NT2/D1 (cell line): ENCODE measurements at regions not wholly inside any gene's neighbourhood (a gene's known extent, or its start where the extent isn't known, plus 50 kb on each side); places are given as distances from the start of the nearest gene placed in this dataset.

Experiments used
- DNase-seq: peaks from one replicate; pipeline ENCODE4 v3.0.0-alpha.2; 2011; ENCODE audit warnings: low read depth, low spot score
- H3K27me3 ChIP-seq: 2 replicates; pipeline ENCODE4 v1.6.0; 2011; ENCODE audit warnings: mild to moderate bottlenecking; ENCODE audit not compliant: insufficient read length, insufficient read depth
- H3K36me3 ChIP-seq: 2 replicates; pipeline ENCODE4 v1.6.1; 2011; ENCODE audit warnings: mild to moderate bottlenecking, low read length, mixed read lengths; ENCODE audit not compliant: insufficient read depth, insufficient read length
- H3K4me1 ChIP-seq: 2 replicates; pipeline ENCODE4 v1.5.1; 2011; ENCODE audit not compliant: insufficient read depth, insufficient read length
- H3K4me3 ChIP-seq: 2 replicates; pipeline ENCODE4 v1.5.1; 2011; ENCODE audit warnings: low read depth; ENCODE audit not compliant: insufficient read length
- H3K9ac ChIP-seq: 2 replicates; pipeline ENCODE4 v1.6.0; 2011; ENCODE audit warnings: low read depth; ENCODE audit not compliant: insufficient read length
- H3K9me3 ChIP-seq: 2 replicates; pipeline ENCODE4 v1.5.1; 2011; ENCODE audit warnings: mild to moderate bottlenecking, low read length; ENCODE audit not compliant: insufficient read depth
- SUZ12 ChIP-seq: IDR thresholded peaks from 2 replicates; pipeline ENCODE4 v1.6.1; 2011; ENCODE audit not compliant: insufficient read length, insufficient read depth; ENCODE audit errors: extremely low read depth
- YY1 ChIP-seq: IDR thresholded peaks from 2 replicates; pipeline ENCODE4 v1.6.1; 2011; ENCODE audit not compliant: insufficient read length, insufficient read depth
- ZNF274 ChIP-seq: IDR thresholded peaks from 2 replicates; pipeline ENCODE4 v1.6.1; 2011; ENCODE audit warnings: mild to moderate bottlenecking, low read depth, low read length

DNA sequence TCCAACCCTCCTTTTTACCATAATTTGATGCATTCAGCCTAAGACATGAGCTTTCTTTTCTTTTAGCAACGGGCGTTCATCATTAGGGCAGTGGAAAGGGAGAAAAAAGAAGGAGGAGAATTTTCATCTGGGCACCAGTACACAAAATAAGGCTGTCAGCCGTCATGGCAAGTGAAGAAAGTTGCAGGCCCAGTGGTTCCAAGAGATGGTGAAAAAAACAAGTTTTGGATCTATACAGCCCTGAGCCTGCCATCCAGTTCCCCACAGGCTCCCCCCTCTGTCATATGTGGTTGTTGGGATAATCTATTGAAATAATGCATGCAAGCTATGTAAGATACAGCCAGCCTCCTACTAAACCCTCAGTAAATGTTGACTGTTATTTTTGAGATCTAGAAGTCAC, 500.6 kb upstream of the PROK2 start:
- no peaks in the 10 kb centered on the region for H3K36me3 ChIP-seq
- H3K27me3 ChIP-seq, result peaks cover 5% of the 10 kb centered on the region
- H3K9me3 ChIP-seq, result peaks cover 10% of the 10 kb centered on the region; the same call in 1 of the 2 replicates
- DNase-seq, result no peak
- TF ChIP-seq SUZ12 (no peak), YY1 (no peak), ZNF274 (no peak)
- no peaks in the 10 kb centered on the region for H3K4me1 ChIP-seq
- H3K4me3 ChIP-seq, result no peak overlapping the region
- H3K9ac ChIP-seq, result no peak overlapping the region

DNA sequence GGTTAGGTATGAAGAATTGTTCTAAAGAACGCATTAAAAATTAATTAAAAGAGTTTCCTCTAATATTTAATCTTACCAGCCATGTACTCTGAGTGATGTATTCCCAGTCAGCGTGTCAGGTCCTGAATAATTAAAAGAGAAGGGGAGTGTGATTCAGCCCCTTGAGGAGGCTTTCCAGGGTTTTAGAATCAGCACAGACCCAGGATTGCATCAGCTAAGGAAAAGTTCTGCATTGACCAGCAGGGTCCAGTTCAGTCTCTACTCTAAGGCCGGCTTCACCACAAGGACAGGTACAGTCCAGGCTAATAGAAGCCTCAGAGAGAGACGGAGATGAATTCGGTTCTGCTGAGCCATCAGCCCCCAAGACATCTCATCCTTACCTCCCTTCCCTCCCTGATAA, 499.5 kb upstream of the PROK2 start:
- Histone ChIP-seq H3K9me3 (peaks cover 10% of the 10 kb centered on the region; the same call in 1 of the 2 replicates), H3K4me3 (no peak overlapping the region), H3K9ac (no peak overlapping the region), H3K36me3 (no peaks in the 10 kb centered on the region), H3K27me3 (peaks cover 5% of the 10 kb centered on the region), H3K4me1 (no peaks in the 10 kb centered on the region)
- TF ChIP-seq SUZ12 (no peak), ZNF274 (no peak), YY1 (no peak)
- DNase-seq, result no peak

DNA sequence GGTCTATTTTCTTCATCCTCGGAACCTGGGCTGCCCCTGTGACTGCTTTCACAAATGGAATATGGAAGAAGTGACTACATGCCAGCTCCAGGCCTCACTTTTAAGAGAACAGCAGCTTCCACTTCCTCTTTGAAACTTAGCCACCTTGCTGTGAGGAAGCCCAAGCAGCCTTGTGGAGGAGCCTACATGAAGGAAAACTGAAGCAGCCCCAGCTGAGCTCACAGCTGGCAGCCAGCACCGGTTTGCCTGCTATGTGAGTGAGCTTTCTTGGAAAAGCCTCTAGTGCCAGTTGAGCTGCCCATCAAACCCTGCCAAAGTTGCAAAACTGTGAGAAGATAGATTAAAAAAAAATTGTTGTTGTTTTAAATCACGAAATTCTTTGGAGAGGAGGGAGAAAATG, 498.0 kb upstream of the PROK2 start:
- Histone ChIP-seq H3K4me3 (no peak overlapping the region), H3K9me3 (peaks cover 10% of the 10 kb centered on the region; the same call in 1 of the 2 replicates), H3K4me1 (no peaks in the 10 kb centered on the region), H3K27me3 (peaks cover 5% of the 10 kb centered on the region), H3K9ac (no peak overlapping the region), H3K36me3 (no peaks in the 10 kb centered on the region)
- no peak for DNase-seq
- TF ChIP-seq SUZ12 (no peak), YY1 (no peak), ZNF274 (no peak)

DNA sequence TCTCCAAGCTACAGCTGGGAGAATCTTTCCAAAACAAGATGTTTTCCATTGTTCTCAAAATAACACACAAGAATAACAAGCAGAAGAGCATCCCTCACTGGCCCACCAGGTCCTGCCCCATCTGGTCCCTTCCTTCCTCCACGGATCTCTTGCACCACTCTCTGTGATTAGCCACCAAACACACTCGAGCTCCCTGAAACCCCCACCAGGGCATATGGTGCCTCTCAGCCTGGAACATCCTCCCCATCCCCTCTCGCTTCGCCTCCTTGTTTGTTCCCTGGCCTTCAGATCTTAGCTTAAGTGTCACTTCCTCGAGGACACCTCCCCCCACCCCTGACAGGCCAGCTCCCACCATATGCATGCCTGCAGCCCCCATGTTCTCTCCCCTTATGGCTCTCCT, 496.6 kb upstream of the PROK2 start:
- Histone ChIP-seq H3K4me3 (no peak overlapping the region), H3K9me3 (peaks cover 10% of the 10 kb centered on the region; the same call in 1 of the 2 replicates), H3K4me1 (no peaks in the 10 kb centered on the region), H3K36me3 (no peaks in the 10 kb centered on the region), H3K27me3 (no peaks in the 10 kb centered on the region), H3K9ac (no peak overlapping the region)
- TF ChIP-seq ZNF274, result no peak
- no peak for TF ChIP-seq YY1
- TF ChIP-seq SUZ12, result no peak
- DNase-seq, result no peak

DNA sequence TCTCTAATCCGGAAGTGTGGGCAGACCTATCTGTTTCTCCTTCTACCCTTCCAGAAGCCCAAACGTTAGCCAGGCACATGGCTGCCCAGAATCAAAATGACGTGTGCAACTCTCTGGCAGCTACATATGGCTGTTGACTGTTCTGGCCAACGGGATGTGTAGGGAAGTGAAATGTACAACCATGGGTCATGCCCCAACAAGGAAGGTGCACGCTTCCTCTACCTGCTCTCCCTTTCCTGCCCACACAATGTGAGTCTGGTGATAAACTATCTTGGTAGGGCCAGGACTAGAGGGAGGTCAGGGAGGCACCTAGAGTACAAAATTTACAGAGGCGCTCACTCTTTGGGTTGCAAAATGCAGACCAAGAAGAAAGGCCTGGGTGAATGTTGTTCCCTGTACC, 495.9 kb upstream of the PROK2 start:
- no peak for DNase-seq
- no peaks in the 10 kb centered on the region for H3K4me1 ChIP-seq
- no peaks in the 10 kb centered on the region for H3K27me3 ChIP-seq
- H3K4me3 ChIP-seq, result no peak overlapping the region
- no peak overlapping the region for H3K9ac ChIP-seq
- peaks cover 10% of the 10 kb centered on the region; the same call in 1 of the 2 replicates for H3K9me3 ChIP-seq
- TF ChIP-seq YY1 (no peak), ZNF274 (no peak), SUZ12 (no peak)
- no peaks in the 10 kb centered on the region for H3K36me3 ChIP-seq

DNA sequence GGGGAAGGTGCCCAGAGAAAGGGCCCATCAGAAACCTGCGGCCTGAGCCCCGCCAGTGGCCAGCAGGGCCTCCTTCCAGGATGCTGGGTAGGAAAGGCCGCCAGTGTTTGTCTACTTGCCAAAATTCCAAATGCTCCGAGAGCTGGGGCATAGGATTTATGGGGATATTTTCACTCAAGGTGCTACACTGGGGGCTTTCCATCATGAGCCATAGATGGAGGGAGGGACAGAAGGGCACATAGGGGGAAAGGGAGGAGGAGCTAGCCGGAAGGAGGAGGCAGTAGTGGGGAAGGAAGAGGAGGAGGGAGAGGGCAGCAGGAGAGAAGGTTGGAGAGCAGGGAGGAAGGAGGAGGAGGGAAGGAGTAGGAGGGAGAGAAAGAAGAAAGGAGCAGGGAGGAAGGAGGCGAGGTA, 494.7 kb upstream of the PROK2 start:
- peaks cover 10% of the 10 kb centered on the region; the same call in 1 of the 2 replicates for H3K9me3 ChIP-seq
- no peak for DNase-seq
- TF ChIP-seq ZNF274 (no peak), YY1 (no peak), SUZ12 (no peak)
- no peak overlapping the region for H3K9ac ChIP-seq
- no peaks in the 10 kb centered on the region for H3K4me1 ChIP-seq
- H3K36me3 ChIP-seq, result no peaks in the 10 kb centered on the region
- H3K4me3 ChIP-seq, result no peak overlapping the region
- no peaks in the 10 kb centered on the region for H3K27me3 ChIP-seq

DNA sequence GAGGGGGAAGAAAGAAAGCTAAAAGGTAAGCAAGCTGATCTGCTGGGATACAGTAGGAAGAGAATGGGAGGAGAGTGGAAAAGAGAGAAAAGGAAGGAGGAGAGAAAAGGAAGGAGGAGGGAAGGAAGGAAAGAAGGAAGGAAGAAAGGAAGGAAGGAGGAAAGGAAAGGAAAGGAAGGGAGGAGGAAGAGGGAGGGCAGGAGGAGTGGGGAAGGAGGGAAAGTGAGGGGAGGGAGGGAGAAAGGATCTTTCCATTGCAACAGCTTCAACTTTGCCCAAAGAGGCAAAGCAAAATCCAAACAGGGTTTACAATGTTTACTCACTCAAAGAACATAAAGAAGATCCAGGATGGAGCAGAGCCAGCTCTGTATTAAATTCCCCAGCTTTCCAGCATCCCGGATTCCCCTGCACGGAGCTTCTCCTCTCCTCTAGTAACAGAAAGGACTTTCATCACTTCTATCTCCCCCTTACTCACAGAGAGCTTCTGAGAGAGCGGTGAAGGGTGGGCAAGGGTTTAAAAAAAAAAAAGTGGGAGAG, 494.2 kb upstream of the PROK2 start:
- TF ChIP-seq SUZ12 (no peak), YY1 (no peak), ZNF274 (no peak)
- Histone ChIP-seq H3K4me3 (no peak overlapping the region), H3K4me1 (no peaks in the 10 kb centered on the region), H3K27me3 (no peaks in the 10 kb centered on the region), H3K9ac (no peak overlapping the region), H3K9me3 (peaks cover 10% of the 10 kb centered on the region; the same call in 1 of the 2 replicates), H3K36me3 (no peaks in the 10 kb centered on the region)
- no peak for DNase-seq
